ENCODE measurements at regions not wholly inside any gene's neighbourhood (a gene's known extent, or its start where the extent isn't known, plus 50 kb on each side); places are given as distances from the start of the nearest gene placed in this dataset.
"Not testable (repeated sequence)": the region's sequence is repeated elsewhere in the genome, so short reads cannot be mapped to it uniquely, and the experiment has no call there.

- DNase-seq: not testable (repeated sequence)
Observed at GRCh38 chr12:23285764-23286530, 661.0 kb downstream of the ETNK1 start.

- DNase-seq: no peak
Observed at GRCh38 chr12:23290627-23291330, 658.7 kb downstream of the SOX5 start.

GRCh38 chr12:23303220-23303619 lies 646.2 kb downstream of the SOX5 start:
- no peak for DNase-seq

DNA sequence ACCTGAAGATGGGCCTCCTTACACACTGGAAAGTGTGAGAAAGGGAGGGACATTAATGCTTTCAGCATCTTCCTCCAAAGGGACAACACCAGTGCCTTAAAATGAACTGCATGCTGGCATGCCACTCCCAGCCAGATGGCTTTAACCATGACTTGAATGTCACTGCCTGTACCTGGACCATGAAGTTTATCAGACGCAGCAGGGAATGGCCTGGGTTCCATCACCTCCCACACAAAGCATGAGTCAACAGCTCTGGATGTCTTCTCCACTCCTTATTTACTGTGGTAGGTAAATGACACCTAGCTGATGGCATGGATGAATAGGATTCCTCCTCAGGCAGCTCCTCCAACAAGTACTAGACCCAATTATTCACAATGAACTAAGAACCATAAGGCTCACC lies 645.6 kb downstream of the SOX5 start:
- no peak for DNase-seq

- no peak for DNase-seq
Observed at GRCh38 chr12:23333938-23334337, 615.5 kb downstream of the SOX5 start.

DNA sequence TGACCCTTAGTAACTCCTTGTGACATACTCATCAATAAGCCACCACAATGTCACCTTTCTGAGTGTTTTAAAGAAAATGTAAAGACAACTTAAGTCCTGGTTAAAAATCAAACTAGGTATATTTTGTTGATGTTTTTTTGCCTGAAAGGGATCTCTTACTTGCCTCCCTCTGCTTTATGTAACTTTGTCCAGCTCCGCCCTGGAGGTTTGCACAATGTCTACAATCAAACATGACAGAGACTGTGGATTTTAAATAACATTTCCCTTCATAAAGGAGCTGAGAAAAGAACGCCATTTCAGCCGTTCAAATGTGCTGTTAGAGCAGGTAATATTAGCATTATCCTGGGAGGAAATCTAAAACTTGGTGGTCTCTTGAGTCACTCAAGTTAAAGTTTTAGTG lies 613.9 kb downstream of the SOX5 start:
- no peak for DNase-seq

DNA sequence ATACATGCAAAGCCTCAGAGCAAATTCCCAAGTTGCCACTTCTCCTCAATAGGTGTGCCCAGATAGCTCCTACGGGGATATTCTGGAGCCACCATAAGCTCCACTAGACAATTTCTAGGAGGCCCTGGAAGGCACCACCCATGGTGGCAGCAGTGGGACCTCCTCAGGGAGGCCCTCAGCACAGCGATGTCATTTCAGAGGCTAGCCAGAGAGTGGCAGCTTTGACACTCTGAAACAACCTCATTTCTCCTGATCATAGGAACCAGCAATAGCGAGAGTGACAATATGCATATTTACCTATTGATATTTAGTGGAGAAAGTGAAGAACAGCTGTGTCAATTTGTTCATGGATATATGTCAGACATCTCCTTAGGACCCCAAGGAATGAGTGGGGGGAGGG lies 612.3 kb downstream of the SOX5 start:
- no peak for DNase-seq

GRCh38 chr12:23340351-23340750 lies 609.1 kb downstream of the SOX5 start:
- DNase-seq: no peak

DNA sequence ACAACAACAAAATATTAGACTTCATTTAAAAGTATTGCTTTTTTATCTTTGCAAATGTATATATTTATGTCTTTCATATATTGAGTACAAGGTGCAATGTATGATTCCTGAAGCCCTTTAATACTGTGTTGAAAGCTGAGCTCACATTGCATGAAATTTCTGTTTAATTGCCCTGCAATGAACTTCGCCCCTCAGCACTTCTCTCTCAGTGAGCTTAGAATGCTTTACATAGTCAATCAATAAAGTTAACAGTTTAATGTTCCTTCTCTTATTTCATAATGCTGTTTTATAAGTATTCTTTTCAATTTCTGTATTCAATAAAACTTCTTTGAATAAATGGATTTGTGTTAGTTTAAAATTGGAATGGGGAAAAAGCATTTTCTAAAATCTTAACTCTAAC lies 607.1 kb downstream of the SOX5 start:
- DNase-seq: no peak

DNA sequence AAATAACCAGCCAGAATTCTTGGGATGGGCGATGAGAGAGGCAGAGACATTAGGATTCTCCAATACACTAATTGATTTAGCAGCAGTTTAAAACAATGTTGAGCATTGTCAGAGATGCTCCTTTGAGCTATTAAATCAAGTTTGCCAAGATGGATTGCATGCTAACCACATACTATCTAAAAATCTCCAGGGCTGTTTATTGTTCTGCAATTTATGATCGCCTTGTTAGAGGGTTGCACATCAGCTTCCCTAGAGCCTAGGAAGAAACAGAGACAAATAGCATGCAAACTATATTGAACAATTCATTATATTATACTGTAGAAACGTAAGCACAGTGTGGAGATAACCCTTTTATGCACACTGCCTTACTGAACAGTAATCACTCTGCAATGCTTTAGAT lies 599.9 kb downstream of the SOX5 start:
- no peak for DNase-seq

- no peak for DNase-seq
Observed at GRCh38 chr12:23350808-23351207, 598.7 kb downstream of the SOX5 start.

GRCh38 chr12:23352670-23353069 lies 596.8 kb downstream of the SOX5 start:
- no peak for DNase-seq

- DNase-seq: no peak
Observed at GRCh38 chr12:23354800-23355199, 594.7 kb downstream of the SOX5 start.

- DNase-seq: no peak
Observed at GRCh38 chr12:23356440-23356839, 593.0 kb downstream of the SOX5 start.

DNA sequence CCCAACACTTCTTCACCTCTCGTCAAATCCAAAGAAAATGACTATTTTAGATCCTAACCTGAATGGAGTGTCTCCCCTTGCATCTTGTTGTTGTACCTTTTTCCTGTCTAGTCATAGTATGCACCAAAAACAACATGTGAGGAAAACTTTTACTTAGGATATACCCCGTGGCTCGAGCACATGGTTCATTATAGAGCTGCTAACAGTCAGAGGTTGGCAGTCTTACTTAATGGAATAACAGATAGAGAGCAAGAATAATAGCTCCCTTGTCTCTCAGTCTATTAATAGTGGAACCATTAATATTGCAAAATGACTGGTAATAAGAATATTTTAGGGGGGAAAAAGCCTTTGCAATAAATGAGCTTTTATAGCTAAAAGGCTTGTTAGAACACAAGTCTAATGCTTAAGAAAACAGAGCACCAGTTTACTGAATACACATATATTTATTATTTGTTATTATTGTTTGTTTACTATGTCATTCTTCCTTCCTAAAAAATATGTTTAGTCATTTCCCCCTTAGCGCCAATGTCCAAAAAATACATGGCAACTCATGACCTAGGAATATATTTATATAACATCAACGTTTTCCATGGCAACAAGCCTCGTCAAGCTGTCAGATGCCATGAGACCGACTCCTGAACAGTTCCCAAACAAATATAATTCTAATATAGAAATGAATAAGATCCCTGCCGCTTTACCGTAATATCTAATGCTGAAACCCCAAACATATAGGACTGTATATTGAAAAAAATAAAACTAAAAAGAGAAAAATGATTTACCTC lies 592.4 kb downstream of the SOX5 start:
- DNase-seq: no peak

DNA sequence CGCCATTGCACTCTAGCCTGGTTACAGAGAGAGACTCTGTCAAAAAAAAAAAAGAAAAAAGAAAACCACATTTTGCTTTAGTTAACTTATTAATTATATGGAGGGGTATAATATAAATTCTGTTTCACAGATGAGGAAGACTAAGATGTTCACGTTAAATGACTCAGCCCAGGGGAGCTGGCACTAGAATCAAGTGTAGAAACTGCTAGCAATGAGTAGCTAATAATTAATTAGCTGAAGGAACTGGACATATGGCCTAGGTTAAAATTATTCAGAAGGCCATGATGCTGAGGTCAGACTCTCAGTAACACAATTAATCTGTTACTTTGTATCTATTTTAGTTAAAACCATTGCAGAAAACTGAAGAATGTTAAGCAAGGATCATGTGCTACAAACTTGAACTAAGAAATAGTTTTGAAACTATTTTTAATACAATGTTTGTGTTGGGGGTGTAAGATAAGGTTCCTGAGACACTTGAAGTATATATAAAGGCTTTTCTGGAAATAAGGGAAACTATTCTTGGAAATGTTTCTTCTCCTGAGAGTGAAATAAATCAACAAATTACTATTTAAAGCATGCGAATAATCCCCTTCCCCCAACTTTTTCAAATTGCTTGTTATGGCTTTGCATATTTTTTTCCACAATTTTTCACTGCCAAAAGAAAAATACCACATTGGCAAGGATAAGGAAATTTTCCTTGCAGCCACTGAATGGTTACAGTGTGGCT lies 589.3 kb downstream of the SOX5 start:
- no peak for DNase-seq

- no peak for DNase-seq
Observed at GRCh38 chr12:23361971-23362370, 587.5 kb downstream of the SOX5 start.

DNA sequence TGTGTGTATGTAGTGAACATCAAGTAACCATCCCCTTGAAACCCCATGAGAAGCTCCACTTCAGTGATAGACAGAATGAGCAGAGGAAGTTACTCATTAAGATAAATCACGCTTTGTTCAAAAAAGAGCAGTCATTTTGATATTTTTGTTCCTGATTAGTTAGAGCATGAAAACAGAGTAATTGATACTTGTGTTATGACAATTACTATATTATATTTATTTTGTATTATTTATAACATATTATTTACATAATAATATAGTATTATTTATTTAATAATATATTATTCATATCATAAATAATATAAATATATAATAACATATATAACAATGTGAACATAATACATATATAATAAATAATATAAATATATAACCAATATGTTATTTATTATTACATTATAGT lies 580.9 kb downstream of the SOX5 start:
- no peak for DNase-seq

GRCh38 chr12:23375621-23376020 lies 573.8 kb downstream of the SOX5 start:
- no peak for DNase-seq

GRCh38 chr12:23376238-23376637 lies 573.2 kb downstream of the SOX5 start:
- no peak for DNase-seq

DNA sequence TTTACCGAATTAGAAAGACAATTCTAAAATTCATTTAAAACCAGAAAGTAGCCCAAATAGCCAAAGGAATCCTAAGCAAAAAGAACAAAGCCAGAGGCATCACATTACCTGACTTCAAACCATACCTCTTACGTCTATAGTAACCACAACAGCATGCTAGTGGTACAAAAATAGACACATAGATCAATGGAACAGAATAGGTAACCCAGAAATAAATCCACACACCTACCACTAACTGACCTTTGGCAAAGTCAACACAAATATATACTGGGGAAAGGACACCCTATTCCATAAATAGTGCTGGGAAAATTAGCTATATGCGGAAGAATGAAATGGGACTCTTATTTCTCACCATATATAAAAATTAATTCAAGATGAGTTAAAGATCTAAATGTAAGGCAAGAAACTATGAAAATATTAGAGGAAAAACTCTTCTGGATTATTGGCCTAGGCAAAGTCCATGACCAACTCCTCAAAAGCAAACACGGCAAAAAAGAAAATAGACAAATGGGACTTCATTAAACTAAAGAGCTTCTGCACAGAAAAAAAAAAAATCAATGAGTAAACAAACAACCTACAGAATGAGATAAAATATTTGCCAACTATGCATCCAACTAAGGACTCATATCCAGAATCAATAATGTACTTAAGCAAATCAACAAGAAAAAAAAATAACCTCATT lies 568.9 kb downstream of the SOX5 start:
- no peak for DNase-seq

GRCh38 chr12:23388898-23389297 lies 560.6 kb downstream of the SOX5 start:
- not testable (repeated sequence) for DNase-seq
